ENCODE measurements at regions not wholly inside any gene's neighbourhood (a gene's known extent, or its start where the extent isn't known, plus 50 kb on each side); places are given as distances from the start of the nearest gene placed in this dataset.
A peak's percentile ranks its signal among the peaks of the same experiment; 100 is the strongest.

DNA sequence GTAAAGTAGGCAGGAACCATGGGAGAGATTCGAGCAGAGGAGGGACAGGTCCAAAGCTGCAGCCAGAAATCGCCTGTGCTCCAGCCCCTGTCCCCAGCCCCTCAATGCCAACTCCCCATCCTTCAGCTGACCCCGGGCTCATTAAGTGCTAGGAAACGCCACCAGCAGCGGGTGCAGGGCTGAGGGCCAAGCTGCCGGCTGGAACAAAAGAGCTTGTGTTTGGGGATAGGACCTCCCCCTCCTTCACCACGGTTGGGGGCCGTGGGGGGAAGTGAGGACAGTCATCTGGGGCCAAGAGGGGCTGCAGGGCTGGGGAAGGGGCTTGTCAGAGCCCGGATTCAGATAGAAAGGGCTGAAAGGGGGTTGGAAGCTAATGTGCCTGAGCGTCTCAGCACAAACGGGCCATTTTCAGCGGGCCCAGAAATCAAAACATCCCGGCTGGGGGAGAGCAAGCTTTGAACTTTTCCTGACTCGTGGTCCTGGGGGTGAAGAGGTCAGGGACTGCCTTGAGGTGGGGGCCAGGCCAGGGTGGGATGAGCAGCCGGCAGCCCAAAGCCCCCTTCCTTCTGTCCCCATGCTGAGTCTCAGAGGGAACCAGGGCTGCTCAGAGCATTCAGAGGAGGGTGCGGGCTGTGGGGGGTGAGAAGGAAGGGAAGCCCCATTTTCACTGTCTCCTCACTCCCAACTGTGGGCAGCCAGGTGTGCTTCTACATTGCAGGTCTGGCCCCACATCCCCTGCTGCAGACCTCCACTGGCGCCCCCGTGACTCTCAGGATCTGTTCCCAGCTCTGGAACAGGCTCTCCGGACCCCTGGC lies 69.4 kb upstream of the DAB2IP start (continued):
- TF ChIP-seq, protein P1, sequence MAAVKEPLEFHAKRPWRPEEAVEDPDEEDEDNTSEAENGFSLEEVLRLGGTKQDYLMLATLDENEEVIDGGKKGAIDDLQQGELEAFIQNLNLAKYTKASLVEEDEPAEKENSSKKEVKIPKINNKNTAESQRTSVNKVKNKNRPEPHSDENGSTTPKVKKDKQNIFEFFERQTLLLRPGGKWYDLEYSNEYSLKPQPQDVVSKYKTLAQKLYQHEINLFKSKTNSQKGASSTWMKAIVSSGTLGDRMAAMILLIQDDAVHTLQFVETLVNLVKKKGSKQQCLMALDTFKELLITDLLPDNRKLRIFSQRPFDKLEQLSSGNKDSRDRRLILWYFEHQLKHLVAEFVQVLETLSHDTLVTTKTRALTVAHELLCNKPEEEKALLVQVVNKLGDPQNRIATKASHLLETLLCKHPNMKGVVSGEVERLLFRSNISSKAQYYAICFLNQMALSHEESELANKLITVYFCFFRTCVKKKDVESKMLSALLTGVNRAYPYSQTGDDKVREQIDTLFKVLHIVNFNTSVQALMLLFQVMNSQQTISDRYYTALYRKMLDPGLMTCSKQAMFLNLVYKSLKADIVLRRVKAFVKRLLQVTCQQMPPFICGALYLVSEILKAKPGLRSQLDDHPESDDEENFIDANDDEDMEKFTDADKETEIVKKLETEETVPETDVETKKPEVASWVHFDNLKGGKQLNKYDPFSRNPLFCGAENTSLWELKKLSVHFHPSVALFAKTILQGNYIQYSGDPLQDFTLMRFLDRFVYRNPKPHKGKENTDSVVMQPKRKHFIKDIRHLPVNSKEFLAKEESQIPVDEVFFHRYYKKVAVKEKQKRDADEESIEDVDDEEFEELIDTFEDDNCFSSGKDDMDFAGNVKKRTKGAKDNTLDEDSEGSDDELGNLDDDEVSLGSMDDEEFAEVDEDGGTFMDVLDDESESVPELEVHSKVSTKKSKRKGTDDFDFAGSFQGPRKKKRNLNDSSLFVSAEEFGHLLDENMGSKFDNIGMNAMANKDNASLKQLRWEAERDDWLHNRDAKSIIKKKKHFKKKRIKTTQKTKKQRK (IDR thresholded peaks at IDR 0.05; ENCODE audit: low read length), result no peak
- TF ChIP-seq, protein P2, sequence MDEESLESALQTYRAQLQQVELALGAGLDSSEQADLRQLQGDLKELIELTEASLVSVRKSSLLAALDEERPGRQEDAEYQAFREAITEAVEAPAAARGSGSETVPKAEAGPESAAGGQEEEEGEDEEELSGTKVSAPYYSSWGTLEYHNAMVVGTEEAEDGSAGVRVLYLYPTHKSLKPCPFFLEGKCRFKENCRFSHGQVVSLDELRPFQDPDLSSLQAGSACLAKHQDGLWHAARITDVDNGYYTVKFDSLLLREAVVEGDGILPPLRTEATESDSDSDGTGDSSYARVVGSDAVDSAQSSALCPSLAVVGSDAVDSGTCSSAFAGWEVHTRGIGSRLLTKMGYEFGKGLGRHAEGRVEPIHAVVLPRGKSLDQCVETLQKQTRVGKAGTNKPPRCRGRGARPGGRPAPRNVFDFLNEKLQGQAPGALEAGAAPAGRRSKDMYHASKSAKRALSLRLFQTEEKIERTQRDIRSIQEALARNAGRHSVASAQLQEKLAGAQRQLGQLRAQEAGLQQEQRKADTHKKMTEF (CRISPR knock-in tag; IDR thresholded peaks at IDR 0.05), result no peak
- TF ChIP-seq, protein P3, sequence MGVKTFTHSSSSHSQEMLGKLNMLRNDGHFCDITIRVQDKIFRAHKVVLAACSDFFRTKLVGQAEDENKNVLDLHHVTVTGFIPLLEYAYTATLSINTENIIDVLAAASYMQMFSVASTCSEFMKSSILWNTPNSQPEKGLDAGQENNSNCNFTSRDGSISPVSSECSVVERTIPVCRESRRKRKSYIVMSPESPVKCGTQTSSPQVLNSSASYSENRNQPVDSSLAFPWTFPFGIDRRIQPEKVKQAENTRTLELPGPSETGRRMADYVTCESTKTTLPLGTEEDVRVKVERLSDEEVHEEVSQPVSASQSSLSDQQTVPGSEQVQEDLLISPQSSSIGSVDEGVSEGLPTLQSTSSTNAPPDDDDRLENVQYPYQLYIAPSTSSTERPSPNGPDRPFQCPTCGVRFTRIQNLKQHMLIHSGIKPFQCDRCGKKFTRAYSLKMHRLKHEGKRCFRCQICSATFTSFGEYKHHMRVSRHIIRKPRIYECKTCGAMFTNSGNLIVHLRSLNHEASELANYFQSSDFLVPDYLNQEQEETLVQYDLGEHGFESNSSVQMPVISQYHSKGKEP (CRISPR knock-in tag; IDR thresholded peaks at IDR 0.05), result no peak
- TF ChIP-seq SATB2 (CRISPR knock-in tag; IDR thresholded peaks at IDR 0.05) (no peak), ZNF501 (CRISPR knock-in tag; IDR thresholded peaks at IDR 0.05) (no peak), PHF21A (CRISPR knock-in tag; IDR thresholded peaks at IDR 0.05) (0 out of 2 replicates have a peak, but pooled peaks have one; percentile 15), ZNF589 (CRISPR knock-in tag; conservative IDR thresholded peaks at IDR 0.05) (no peak), ZNF619 (CRISPR knock-in tag; IDR thresholded peaks at IDR 0.05) (0 out of 2 replicates have a peak, but pooled peaks have one; percentile 27), TEAD2 (CRISPR knock-in tag; IDR thresholded peaks at IDR 0.05) (no peak)
- TF ChIP-seq, protein P4, sequence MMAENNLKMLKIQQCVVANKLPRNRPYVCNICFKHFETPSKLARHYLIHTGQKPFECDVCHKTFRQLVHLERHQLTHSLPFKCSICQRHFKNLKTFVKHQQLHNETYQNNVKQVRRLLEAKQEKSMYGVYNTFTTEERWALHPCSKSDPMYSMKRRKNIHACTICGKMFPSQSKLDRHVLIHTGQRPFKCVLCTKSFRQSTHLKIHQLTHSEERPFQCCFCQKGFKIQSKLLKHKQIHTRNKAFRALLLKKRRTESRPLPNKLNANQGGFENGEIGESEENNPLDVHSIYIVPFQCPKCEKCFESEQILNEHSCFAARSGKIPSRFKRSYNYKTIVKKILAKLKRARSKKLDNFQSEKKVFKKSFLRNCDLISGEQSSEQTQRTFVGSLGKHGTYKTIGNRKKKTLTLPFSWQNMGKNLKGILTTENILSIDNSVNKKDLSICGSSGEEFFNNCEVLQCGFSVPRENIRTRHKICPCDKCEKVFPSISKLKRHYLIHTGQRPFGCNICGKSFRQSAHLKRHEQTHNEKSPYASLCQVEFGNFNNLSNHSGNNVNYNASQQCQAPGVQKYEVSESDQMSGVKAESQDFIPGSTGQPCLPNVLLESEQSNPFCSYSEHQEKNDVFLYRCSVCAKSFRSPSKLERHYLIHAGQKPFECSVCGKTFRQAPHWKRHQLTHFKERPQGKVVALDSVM (CRISPR knock-in tag; IDR thresholded peaks at IDR 0.05), result no peak
- TF ChIP-seq, protein P5, sequence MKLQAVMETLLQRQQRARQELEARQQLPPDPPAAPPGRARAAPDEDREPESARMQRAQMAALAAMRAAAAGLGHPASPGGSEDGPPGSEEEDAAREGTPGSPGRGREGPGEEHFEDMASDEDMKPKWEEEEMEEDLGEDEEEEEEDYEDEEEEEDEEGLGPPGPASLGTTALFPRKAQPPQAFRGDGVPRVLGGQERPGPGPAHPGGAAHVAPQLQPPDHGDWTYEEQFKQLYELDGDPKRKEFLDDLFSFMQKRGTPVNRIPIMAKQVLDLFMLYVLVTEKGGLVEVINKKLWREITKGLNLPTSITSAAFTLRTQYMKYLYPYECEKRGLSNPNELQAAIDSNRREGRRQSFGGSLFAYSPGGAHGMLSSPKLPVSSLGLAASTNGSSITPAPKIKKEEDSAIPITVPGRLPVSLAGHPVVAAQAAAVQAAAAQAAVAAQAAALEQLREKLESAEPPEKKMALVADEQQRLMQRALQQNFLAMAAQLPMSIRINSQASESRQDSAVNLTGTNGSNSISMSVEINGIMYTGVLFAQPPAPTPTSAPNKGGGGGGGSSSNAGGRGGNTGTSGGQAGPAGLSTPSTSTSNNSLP (IDR thresholded peaks at IDR 0.05; ENCODE audit: low read depth, low read length), result no peak
- TF ChIP-seq, protein P6, sequence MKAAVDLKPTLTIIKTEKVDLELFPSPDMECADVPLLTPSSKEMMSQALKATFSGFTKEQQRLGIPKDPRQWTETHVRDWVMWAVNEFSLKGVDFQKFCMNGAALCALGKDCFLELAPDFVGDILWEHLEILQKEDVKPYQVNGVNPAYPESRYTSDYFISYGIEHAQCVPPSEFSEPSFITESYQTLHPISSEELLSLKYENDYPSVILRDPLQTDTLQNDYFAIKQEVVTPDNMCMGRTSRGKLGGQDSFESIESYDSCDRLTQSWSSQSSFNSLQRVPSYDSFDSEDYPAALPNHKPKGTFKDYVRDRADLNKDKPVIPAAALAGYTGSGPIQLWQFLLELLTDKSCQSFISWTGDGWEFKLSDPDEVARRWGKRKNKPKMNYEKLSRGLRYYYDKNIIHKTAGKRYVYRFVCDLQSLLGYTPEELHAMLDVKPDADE (CRISPR knock-in tag; IDR thresholded peaks at IDR 0.05), result no peak
- TF ChIP-seq, protein P7, sequence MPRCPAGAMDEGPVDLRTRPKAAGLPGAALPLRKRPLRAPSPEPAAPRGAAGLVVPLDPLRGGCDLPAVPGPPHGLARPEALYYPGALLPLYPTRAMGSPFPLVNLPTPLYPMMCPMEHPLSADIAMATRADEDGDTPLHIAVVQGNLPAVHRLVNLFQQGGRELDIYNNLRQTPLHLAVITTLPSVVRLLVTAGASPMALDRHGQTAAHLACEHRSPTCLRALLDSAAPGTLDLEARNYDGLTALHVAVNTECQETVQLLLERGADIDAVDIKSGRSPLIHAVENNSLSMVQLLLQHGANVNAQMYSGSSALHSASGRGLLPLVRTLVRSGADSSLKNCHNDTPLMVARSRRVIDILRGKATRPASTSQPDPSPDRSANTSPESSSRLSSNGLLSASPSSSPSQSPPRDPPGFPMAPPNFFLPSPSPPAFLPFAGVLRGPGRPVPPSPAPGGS (CRISPR knock-in tag; IDR thresholded peaks at IDR 0.05), result 0 out of 2 replicates have a peak, but pooled peaks have one; percentile 9
- TF ChIP-seq, protein P8, sequence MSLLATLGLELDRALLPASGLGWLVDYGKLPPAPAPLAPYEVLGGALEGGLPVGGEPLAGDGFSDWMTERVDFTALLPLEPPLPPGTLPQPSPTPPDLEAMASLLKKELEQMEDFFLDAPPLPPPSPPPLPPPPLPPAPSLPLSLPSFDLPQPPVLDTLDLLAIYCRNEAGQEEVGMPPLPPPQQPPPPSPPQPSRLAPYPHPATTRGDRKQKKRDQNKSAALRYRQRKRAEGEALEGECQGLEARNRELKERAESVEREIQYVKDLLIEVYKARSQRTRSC (CRISPR knock-in tag; IDR thresholded peaks at IDR 0.05; ENCODE audit: low read depth), result no peak
